Renal cortical epithelial cell (primary cell): ENCODE measurements at regions not wholly inside any gene's neighbourhood (a gene's known extent, or its start where the extent isn't known, plus 50 kb on each side); places are given as distances from the start of the nearest gene placed in this dataset.
"Not testable (repeated sequence)": the region's sequence is repeated elsewhere in the genome, so short reads cannot be mapped to it uniquely, and the experiment has no call there.

ENCODE experiments used
- DNase-seq: peaks from one replicate; pipeline ENCODE4 v3.0.0-alpha.2; 2011; ENCODE audit warnings: low read depth

DNA sequence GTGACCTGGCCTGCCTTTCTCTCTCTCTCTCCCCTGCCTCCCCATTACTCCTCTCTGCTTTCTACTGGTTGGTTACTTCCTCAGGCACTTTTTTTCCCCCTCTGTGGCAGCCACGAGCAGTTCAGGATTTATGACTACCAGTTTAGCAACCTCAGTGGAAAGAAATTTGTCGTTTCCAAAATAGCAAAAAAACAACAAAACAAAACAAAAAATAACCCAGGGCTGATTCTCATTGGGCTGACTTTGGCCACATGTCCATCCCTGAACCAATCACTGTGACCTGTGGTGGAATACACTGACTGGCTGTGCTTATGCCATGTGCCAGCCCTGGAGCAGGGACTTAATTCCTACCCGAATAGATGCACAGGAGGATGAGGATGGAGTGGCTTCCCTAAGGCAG, 137.4 kb downstream of the TFAP2C start:
- no peak for DNase-seq

- no peak for DNase-seq
Observed at GRCh38 chr20:56769921-56770600, 141.0 kb downstream of the TFAP2C start.

DNA sequence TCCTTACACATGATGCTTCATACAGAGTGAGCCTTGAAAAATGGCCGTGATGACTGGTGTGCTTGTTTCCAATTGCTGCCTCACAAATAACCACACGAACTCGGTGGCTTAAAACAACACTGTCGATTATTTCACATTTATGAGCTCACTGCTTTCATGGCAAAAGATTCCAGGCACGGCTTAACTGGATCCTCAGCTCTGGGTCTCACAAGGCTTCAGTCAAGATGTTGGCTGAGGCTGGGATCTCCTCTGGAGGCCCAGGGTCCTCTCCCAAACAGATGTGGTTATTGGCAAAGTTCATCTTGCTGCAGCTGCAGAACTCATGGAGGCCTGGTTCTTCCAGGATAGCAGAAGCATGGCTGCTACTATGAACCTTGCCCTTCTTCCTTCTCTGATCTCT, 144.6 kb downstream of the TFAP2C start:
- DNase-seq, result no peak

GRCh38 chr20:56774873-56775272, 145.8 kb downstream of the TFAP2C start:
- DNase-seq, result no peak

DNA sequence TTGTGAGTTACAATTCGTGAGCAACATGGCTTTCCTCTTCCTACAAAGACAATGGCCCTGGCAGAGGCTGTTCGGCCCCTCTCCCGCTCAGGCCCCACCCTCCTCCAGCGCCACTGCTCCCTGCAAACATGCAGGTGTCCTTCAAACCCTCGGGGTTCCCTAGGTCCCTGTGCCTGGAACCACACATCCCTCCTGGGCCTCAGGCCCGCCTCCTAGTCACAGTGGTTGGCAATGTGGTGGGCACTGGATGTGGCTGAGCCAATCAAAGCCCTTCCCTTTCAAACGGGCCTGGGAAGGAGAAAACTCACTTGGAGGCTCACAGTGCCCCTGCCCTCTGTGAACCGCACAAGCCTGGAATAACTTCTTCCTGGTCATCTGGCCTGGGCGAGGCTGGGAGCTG, 147.2 kb downstream of the TFAP2C start:
- DNase-seq, result no peak

- peak; percentile 3 for DNase-seq
Observed at GRCh38 chr20:56778765-56779195, 149.7 kb downstream of the TFAP2C start.

GRCh38 chr20:56779452-56780143, 150.5 kb downstream of the TFAP2C start:
- DNase-seq, result no peak

DNA sequence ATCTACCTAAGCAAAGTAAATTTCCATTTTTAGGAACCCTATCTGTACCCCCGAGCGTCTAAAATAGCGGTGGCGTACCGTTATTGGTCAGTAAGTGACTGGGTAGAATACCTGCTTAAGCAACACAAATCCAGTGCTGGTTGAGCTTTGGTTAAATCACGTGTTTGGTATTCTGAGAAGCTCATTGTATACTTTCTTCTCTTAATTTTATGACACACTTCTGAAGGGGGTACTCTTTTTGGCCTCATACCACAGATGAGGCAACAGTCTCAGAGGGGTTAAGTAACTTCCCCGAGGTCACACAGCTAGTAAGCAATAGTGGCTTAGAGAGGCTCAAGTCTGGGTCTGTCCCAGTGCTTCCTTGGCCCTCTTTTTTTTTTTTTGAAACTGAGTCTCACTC, 151.2 kb downstream of the TFAP2C start:
- peak; percentile 18 for DNase-seq

- DNase-seq, result peak; percentile 58
Observed at GRCh38 chr20:56781108-56781739, 152.1 kb downstream of the TFAP2C start.

DNA sequence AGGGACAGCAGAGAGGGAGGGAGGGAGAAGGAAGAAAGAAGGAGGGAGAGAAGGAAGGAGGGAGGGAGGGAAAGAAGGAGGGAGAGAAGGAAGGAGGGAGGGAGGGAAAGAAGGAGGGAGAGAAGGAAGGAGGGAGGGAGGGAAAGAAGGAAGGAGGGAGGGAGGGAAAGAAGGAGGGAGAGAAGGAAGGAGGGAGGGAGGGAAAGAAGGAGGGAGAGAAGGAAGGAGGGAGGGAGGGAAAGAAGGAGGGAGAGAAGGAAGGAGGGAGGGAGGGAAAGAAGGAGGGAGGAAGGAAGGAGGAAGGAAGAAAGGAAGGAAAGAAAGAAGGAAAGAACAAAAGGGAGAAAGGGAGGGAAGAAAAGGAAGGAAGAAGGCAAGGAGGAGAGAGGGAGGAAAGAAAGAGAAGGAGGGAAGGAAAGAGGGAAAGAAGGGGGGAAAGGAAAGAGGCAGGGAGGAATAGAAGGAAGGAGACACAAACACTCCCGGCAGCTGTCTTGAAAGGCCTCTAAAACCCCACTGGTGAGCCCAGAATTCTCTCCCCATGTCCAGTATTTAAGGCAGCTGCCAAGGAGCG, 153.0 kb downstream of the TFAP2C start:
- not testable (repeated sequence) for DNase-seq

DNA sequence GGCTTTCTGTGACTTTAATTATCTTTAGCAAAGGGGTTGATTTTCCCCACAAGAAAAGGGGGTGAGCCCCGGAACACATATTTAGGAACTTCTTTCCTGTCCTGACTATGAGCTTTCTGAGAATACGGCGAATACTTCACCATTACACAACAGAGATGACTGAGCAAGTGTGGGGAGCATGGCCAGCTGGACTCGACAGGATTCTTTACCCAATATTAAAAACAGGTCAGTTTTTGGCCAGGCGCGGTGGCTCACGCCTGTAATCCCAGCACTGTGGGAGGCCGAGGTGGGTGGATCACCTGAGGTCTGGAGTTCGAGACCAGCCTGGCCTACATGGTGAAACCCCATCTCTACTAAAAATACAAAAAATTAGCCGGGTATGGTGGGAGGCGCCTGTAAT, 153.7 kb downstream of the TFAP2C start:
- not testable (repeated sequence) for DNase-seq

GRCh38 chr20:56783826-56784225, 154.7 kb downstream of the TFAP2C start:
- no peak for DNase-seq

GRCh38 chr20:56786503-56786902, 157.4 kb downstream of the TFAP2C start:
- no peak for DNase-seq

DNA sequence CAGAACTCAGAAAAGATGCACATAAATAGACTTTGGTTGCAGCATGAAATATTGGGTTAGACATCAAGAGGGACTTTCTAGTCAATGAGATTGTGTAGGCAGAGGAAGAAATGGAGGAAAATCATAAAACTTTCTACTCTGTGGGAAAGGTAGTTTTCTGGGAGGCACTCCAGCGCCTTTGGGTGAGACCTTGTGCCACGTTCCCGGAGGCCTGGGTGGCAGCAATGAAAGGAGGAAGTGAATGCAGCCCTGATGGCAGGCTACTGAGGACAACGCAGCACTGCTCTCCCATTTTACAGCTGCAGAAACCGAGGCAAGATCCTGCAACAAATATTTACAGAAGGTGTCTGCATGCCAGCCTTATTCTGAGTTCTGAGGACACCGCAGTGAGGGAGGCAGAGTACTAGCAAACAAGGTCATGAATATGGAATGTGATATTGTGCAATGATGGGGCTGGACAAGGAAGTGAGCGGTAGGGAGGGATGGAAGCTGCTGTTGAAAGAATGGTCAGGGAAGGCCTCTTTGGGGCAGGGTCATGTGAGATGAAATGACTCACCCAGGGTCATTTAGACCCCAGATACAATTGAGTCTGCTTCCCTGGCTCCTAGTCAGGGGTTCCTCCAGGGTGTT, 159.1 kb downstream of the TFAP2C start:
- DNase-seq, result peak; percentile 97

GRCh38 chr20:56788671-56789610, 159.8 kb downstream of the TFAP2C start:
- peak; percentile 28 for DNase-seq

- no peak for DNase-seq
Observed at GRCh38 chr20:56793916-56794315, 164.8 kb downstream of the TFAP2C start.

- no peak for DNase-seq
Observed at GRCh38 chr20:56795492-56795891, 166.4 kb downstream of the TFAP2C start.

DNA sequence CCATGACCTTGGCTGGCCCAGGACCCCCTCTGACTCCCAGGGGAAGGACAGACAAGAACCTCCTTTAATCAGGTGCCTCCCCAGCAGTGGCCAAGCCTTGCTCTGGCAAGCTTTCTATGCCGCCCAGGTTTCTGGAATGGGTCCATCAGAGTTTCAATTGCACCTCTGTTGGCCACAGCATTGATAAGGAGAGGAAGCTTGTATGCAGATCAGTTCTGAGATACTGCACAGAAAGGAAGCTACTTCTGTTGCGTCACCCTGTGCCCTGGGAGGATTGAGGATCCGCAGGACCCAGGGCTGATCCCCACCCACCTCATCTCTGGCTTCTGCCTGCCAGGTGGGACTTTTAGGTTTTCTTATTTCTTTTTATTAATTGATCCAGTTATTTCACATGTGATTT, 167.2 kb downstream of the TFAP2C start:
- no peak for DNase-seq

GRCh38 chr20:56797023-56797422, 167.9 kb downstream of the TFAP2C start:
- no peak for DNase-seq

DNA sequence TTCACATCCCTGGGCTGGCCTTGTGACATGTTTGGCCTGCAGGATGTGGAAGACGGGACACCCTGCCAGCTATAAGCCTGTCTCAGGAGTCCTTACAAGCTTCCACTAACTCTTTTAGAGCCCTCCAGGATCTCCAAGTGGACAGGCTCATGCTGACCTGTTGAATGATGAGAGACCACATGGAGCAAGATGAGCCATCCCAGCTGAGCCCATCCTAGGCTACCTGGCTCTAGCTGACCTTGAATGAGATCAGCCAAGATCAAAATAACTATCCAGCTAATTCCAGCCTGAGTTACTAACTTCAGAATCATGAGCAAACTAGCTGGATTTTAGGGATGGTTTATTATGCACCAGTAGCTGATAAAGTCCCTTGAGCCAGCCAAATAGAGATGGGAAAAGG, 169.5 kb downstream of the TFAP2C start:
- no peak for DNase-seq

GRCh38 chr20:56799187-56799586, 170.1 kb downstream of the TFAP2C start:
- no peak for DNase-seq
